Caco-2 (cell line): ENCODE measurements at regions not wholly inside any gene's neighbourhood (a gene's known extent, or its start where the extent isn't known, plus 50 kb on each side); places are given as distances from the start of the nearest gene placed in this dataset.

Experiments
- BruUV-seq: library from RNA; stranded (reverse); fragments of 400-500 nt; replicated peaks from 2 replicates; lab custom pipeline; 2021; lab: Mats Ljungman, UMichigan
- CTCF ChIA-PET: fragments of 300-600 bp; sonication (Branson Sonifier 250); formaldehyde crosslinking; loops from one replicate; lab custom pipeline; 2022; ENCODE audit warnings: antibody characterized with exemption; lab: Charles Lee
- POLR2A ChIA-PET: fragments of 300-600 bp; sonication (Branson Sonifier 250); formaldehyde crosslinking; loops from one replicate; lab custom pipeline; 2022; ENCODE audit warnings: antibody characterized with exemption; lab: Charles Lee
- DNase-seq, 2 experiments: peaks; one replicate each; pipeline versions ENCODE4 v3.0.0 to v3.0.0-alpha.2; 2020 to 2022
- H3K27me3 ChIP-seq: replicated peaks from 2 replicates; pipeline ENCODE4 v1.6.0; 2011; ENCODE audit warnings: low read length; ENCODE audit not compliant: control insufficient read depth, insufficient read depth
- H3K36me3 ChIP-seq: 2 replicates; pipeline ENCODE4 v1.5.1; 2011; ENCODE audit warnings: low read length; ENCODE audit not compliant: control insufficient read depth, insufficient read depth
- H3K4me1 ChIP-seq: fragments of 250-450 bp; sonication (Bioruptor Pico); 2 replicates; pipeline ENCODE4 v1.5.1; 2020; ENCODE audit warnings: mild to moderate bottlenecking
- H3K4me3 ChIP-seq: 2 replicates; pipeline ENCODE4 v1.5.1; 2011; ENCODE audit warnings: low read depth, mild to moderate bottlenecking, control low read depth, low read length
- H3K9me3 ChIP-seq: fragments of 250-450 bp; sonication (Bioruptor Pico); 2 replicates; pipeline ENCODE4 v1.5.1; 2020; ENCODE audit warnings: mild to moderate bottlenecking, moderate library complexity
- H3K27ac Mint-ChIP-seq: one replicate; pipeline ENCODE4 v1.8.0; 2022; ENCODE audit warnings: mixed read lengths; ENCODE audit not compliant: unreplicated experiment
- H3K27me3 Mint-ChIP-seq: one replicate; pipeline ENCODE4 v1.8.0; 2022; ENCODE audit warnings: mixed read lengths; ENCODE audit not compliant: insufficient read depth, unreplicated experiment
- H3K36me3 Mint-ChIP-seq: one replicate; pipeline ENCODE4 v1.8.0; 2022; ENCODE audit warnings: mild to moderate bottlenecking, mixed read lengths; ENCODE audit not compliant: insufficient read depth, unreplicated experiment
- H3K4me1 Mint-ChIP-seq: one replicate; pipeline ENCODE4 v1.8.0; 2022; ENCODE audit warnings: low read depth, mixed read lengths; ENCODE audit not compliant: unreplicated experiment
- H3K4me3 Mint-ChIP-seq: one replicate; pipeline ENCODE4 v1.8.0; 2022; ENCODE audit warnings: mild to moderate bottlenecking, moderate library complexity, mixed read lengths; ENCODE audit not compliant: unreplicated experiment
- H3K9me3 Mint-ChIP-seq: one replicate; pipeline ENCODE4 v1.8.0; 2022; ENCODE audit warnings: mixed read lengths; ENCODE audit not compliant: unreplicated experiment
- CTCF ChIP-seq, 2 experiments: fragments of 200-600 bp in 1 of 2; IDR thresholded peaks; 1 replicate in 1 of 2; 2 replicates in 1 of 2; pipeline versions ENCODE4 v1.5.1 to v1.8.0; 2011 to 2022; ENCODE audit warnings: antibody characterized with exemption in 1 of 2, control low read depth in 1 of 2, inconsistent platforms in 1 of 2, low read depth in 1 of 2, low read length in 1 of 2, mild to moderate bottlenecking in 1 of 2, moderate library complexity in 1 of 2; ENCODE audit not compliant: insufficient read depth in 1 of 2, severe bottlenecking in 1 of 2, unreplicated experiment in 1 of 2
- intact Hi-C: fragments of 100-400 bp; cut with micrococcal nuclease; formaldehyde crosslinking; loops from one replicate; pipeline ENCODE4 v1.10.0; 2022; ENCODE audit not compliant: unreplicated experiment

GRCh38 chr1:197989058-197989457 is 71.9 kb downstream of the LHX9 start:
- POLR2A ChIA-PET: no interaction called here
- CTCF ChIA-PET: no interaction called here

GRCh38 chr1:197991594-197991993 is 74.4 kb downstream of the LHX9 start:
- no peak for TF ChIP-seq CTCF (IDR thresholded peaks at IDR 0.05; ENCODE audit: insufficient read depth in 1 of 2, low read depth in 1 of 2, low read length in 1 of 2, severe bottlenecking in 1 of 2, unreplicated experiment in 1 of 2)
- no peak for DNase-seq
- peaks cover 6% of the 10 kb centered on the region for H3K36me3 Mint-ChIP-seq
- BruUV-seq: no TSS peak
- no peak overlapping the region for H3K4me3 ChIP-seq
- H3K27me3 Mint-ChIP-seq: no peaks in the 10 kb centered on the region
- H3K9me3 ChIP-seq: no peaks in the 10 kb centered on the region
- H3K4me1 ChIP-seq: peaks cover 19% of the 10 kb centered on the region
- peaks cover 17% of the 10 kb centered on the region for H3K9me3 Mint-ChIP-seq
- CTCF ChIA-PET: no interaction called here
- intact Hi-C loops: no loop called here
- H3K27me3 ChIP-seq: no peaks in the 10 kb centered on the region
- H3K4me3 Mint-ChIP-seq: no peak overlapping the region
- H3K36me3 ChIP-seq: no peaks in the 10 kb centered on the region
- POLR2A ChIA-PET: no interaction called here
- peaks cover 18% of the 10 kb centered on the region for H3K4me1 Mint-ChIP-seq
- no peak overlapping the region for H3K27ac Mint-ChIP-seq

More at GRCh38 chr1:197989058-197989457, 71.9 kb downstream of the LHX9 start:
- H3K27me3 ChIP-seq: no peaks in the 10 kb centered on the region
- H3K4me1 ChIP-seq: no peaks in the 10 kb centered on the region
- H3K27me3 Mint-ChIP-seq: no peaks in the 10 kb centered on the region
- no peak for DNase-seq
- TF ChIP-seq CTCF (IDR thresholded peaks at IDR 0.05; ENCODE audit: insufficient read depth in 1 of 2, low read depth in 1 of 2, low read length in 1 of 2, severe bottlenecking in 1 of 2, unreplicated experiment in 1 of 2): no peak
- no peaks in the 10 kb centered on the region for H3K9me3 ChIP-seq
- no peaks in the 10 kb centered on the region for H3K9me3 Mint-ChIP-seq
- no peaks in the 10 kb centered on the region for H3K4me1 Mint-ChIP-seq
- intact Hi-C loops: no loop called here
- no peaks in the 10 kb centered on the region for H3K36me3 ChIP-seq
- no peak overlapping the region for H3K27ac Mint-ChIP-seq
- no peak overlapping the region for H3K4me3 ChIP-seq
- no peak overlapping the region for H3K4me3 Mint-ChIP-seq
- no peaks in the 10 kb centered on the region for H3K36me3 Mint-ChIP-seq
- no TSS peak for BruUV-seq

- Mint-ChIP-seq H3K4me3 (peak overlapping the region; percentile 50), H3K4me1 (peaks cover 18% of the 10 kb centered on the region), H3K36me3 (peaks cover 6% of the 10 kb centered on the region), H3K27me3 (no peaks in the 10 kb centered on the region), H3K9me3 (peaks cover 17% of the 10 kb centered on the region), H3K27ac (peak overlapping the region; percentile 88)
- CTCF ChIA-PET: no interaction called here
- no peaks in the 10 kb centered on the region for H3K9me3 ChIP-seq
- TF ChIP-seq CTCF (IDR thresholded peaks at IDR 0.05; ENCODE audit: insufficient read depth in 1 of 2, low read depth in 1 of 2, low read length in 1 of 2, severe bottlenecking in 1 of 2, unreplicated experiment in 1 of 2): no peak
- intact Hi-C loops: loop anchor here (2.0 to 5.0 kb wide), 2 partner anchors 28 to 162 kb away; partner anchors contain the start of gene NEK7
- POLR2A ChIA-PET: no interaction called here
- H3K4me1 ChIP-seq: peaks cover 19% of the 10 kb centered on the region
- DNase-seq: peak; percentile 58 to 69
- no TSS peak for BruUV-seq
- H3K4me3 ChIP-seq: no peak overlapping the region
- no peaks in the 10 kb centered on the region for H3K27me3 ChIP-seq
- H3K36me3 ChIP-seq: no peaks in the 10 kb centered on the region
Measured at GRCh38 chr1:197994907-197995407, 77.8 kb downstream of the LHX9 start.
